ENCODE measurements at regions not wholly inside any gene's neighbourhood (a gene's known extent, or its start where the extent isn't known, plus 50 kb on each side); places are given as distances from the start of the nearest gene placed in this dataset.

DNA sequence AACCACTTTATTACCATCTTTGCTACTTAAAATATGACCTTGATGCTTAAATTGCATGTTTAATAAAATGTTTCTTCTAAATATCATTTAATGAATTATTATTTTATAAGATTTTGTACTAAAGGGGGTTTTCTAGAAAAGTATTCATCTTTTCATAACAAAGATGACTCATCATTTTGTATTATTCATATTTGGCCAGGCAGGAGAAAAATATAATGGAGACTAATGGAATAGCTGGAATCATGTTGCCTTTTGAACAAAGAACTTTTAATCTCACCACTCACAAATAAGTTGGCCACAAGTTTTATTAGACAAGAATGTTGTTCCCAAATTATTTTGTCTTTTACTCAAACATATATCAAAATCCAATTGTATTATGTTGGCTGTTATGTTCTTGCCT is 882.4 kb downstream of the DSC3 start:
- H3K4me1 ChIP-seq (ENCODE audit: control insufficient read depth in 2 of 3, insufficient read depth in 2 of 3, low read depth in 1 of 3, low read length in 3 of 3) = no peaks in the 10 kb centered on the region
- H3K4me3 ChIP-seq (ENCODE audit: low read length in 3 of 3) = no peak overlapping the region
- H3K27me3 ChIP-seq (ENCODE audit: control insufficient read depth, insufficient read depth, low read length) = no peaks in the 10 kb centered on the region
- DNase-seq (no peak), FAIRE-seq (no peak)
- TF ChIP-seq, protein P1, sequence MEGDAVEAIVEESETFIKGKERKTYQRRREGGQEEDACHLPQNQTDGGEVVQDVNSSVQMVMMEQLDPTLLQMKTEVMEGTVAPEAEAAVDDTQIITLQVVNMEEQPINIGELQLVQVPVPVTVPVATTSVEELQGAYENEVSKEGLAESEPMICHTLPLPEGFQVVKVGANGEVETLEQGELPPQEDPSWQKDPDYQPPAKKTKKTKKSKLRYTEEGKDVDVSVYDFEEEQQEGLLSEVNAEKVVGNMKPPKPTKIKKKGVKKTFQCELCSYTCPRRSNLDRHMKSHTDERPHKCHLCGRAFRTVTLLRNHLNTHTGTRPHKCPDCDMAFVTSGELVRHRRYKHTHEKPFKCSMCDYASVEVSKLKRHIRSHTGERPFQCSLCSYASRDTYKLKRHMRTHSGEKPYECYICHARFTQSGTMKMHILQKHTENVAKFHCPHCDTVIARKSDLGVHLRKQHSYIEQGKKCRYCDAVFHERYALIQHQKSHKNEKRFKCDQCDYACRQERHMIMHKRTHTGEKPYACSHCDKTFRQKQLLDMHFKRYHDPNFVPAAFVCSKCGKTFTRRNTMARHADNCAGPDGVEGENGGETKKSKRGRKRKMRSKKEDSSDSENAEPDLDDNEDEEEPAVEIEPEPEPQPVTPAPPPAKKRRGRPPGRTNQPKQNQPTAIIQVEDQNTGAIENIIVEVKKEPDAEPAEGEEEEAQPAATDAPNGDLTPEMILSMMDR (IDR thresholded peaks at IDR 0.05; ENCODE audit: borderline replicate concordance, extremely low read depth, insufficient read depth) = no peak
- H3K27ac ChIP-seq (ENCODE audit: low read depth in 2 of 2, low read length in 2 of 2) = no peak overlapping the region
- H3K9me3 ChIP-seq (ENCODE audit: control insufficient read depth in 2 of 3, insufficient read depth in 1 of 3, low read length in 3 of 3) = no peaks in the 10 kb centered on the region
- H3K9ac ChIP-seq (ENCODE audit: low read length in 3 of 3) = no peak overlapping the region
- no peaks in the 10 kb centered on the region for H3K36me3 ChIP-seq (ENCODE audit: control insufficient read depth in 2 of 3, insufficient read depth in 3 of 3, low read length in 3 of 3)
- intact Hi-C loops (cut with DNase I) = no loop called here

DNA sequence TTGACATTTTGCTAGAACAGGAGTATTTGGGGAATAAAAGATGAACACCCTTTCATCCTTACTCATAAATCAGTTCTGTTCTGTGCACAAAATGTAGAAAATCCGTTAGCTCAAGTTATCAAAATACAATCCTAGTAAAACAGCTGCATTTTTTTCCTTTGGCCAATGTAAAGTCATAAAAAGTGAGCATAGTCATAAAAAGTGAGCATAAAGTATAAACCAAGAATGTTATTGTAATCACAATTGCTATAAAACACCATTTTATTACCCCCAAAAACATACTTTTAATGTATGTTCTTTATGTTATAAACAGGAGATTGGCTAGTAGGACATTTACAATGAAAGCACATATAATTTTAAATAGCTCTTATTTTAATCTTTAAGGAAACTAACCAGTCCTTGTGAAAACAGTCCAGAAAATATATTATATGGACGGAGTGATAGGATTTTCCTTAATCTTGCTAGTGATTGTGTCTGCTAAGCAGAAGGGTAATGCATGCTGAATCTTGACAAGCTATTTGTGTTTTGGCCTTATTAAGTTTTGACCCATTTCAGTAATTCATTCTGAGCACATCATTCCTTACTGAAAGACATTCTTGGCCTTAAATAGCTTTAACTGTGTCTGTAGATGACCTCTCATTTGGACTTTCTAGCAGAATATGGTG is 891.8 kb downstream of the DSC3 start:
- intact Hi-C loops (cut with DNase I) = no loop called here
- no peak overlapping the region for H3K4me3 ChIP-seq (ENCODE audit: low read length in 3 of 3)
- no peak for FAIRE-seq
- H3K36me3 ChIP-seq (ENCODE audit: control insufficient read depth in 2 of 3, insufficient read depth in 3 of 3, low read length in 3 of 3) = no peaks in the 10 kb centered on the region
- H3K4me1 ChIP-seq (ENCODE audit: control insufficient read depth in 2 of 3, insufficient read depth in 2 of 3, low read depth in 1 of 3, low read length in 3 of 3) = no peaks in the 10 kb centered on the region
- H3K9ac ChIP-seq (ENCODE audit: low read length in 3 of 3) = no peak overlapping the region
- H3K27me3 ChIP-seq (ENCODE audit: control insufficient read depth, insufficient read depth, low read length) = no peaks in the 10 kb centered on the region
- no peak overlapping the region for H3K27ac ChIP-seq (ENCODE audit: low read depth in 2 of 2, low read length in 2 of 2)
- TF ChIP-seq, protein P1 (IDR thresholded peaks at IDR 0.05; ENCODE audit: borderline replicate concordance, extremely low read depth, insufficient read depth) = no peak
- no peaks in the 10 kb centered on the region for H3K9me3 ChIP-seq (ENCODE audit: control insufficient read depth in 2 of 3, insufficient read depth in 1 of 3, low read length in 3 of 3)
- DNase-seq = peak in 2 of 5 donors; percentile 66 to 87

DNA sequence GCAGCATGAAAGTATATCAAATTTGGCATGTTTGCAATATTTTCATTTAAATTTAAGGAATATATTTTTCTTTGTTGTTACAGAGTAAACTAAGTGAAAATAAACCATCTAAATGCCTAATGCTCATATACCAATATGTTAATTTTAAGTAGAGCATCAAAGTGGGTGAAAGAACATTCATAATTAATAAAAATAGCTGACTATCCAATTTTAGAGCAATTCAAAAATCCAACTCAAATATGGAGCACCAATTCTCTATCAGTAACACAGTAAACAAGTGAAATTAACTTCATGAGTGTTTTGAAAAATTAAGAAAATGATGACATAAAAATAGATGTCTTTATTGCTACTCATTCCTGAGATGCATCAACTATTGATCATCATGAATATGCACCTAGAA is 893.0 kb downstream of the DSC3 start:
- H3K27me3 ChIP-seq (ENCODE audit: control insufficient read depth, insufficient read depth, low read length) = no peaks in the 10 kb centered on the region
- intact Hi-C loops (cut with DNase I) = no loop called here
- FAIRE-seq (no peak), DNase-seq (no peak)
- H3K9me3 ChIP-seq (ENCODE audit: control insufficient read depth in 2 of 3, insufficient read depth in 1 of 3, low read length in 3 of 3) = no peaks in the 10 kb centered on the region
- H3K27ac ChIP-seq (ENCODE audit: low read depth in 2 of 2, low read length in 2 of 2) = no peak overlapping the region
- no peak overlapping the region for H3K9ac ChIP-seq (ENCODE audit: low read length in 3 of 3)
- no peak overlapping the region for H3K4me3 ChIP-seq (ENCODE audit: low read length in 3 of 3)
- TF ChIP-seq, protein P1 (IDR thresholded peaks at IDR 0.05; ENCODE audit: borderline replicate concordance, extremely low read depth, insufficient read depth) = no peak
- no peaks in the 10 kb centered on the region for H3K4me1 ChIP-seq (ENCODE audit: control insufficient read depth in 2 of 3, insufficient read depth in 2 of 3, low read depth in 1 of 3, low read length in 3 of 3)
- no peaks in the 10 kb centered on the region for H3K36me3 ChIP-seq (ENCODE audit: control insufficient read depth in 2 of 3, insufficient read depth in 3 of 3, low read length in 3 of 3)

DNA sequence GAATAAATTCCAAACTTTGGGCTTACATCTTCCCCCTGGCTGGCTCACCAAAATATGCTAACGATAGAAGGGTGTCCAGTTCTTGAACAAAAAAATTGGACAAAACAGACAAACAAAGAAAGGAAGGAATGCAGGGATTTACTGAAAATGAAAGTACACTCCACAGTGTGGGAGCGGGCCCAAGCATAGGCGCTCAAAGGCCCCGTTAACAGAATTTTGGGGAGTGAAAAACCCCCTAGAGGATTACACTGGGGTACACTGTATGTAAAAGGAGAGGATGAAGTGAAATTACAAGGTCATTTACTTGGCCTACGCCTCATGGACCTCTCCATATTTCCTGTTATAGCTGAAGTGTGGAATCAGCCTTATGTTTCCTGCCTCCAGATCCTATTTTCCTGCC is 899.7 kb downstream of the DSC3 start:
- Histone ChIP-seq H3K27me3 (ENCODE audit: control insufficient read depth, insufficient read depth, low read length) (no peaks in the 10 kb centered on the region), H3K36me3 (ENCODE audit: control insufficient read depth in 2 of 3, insufficient read depth in 3 of 3, low read length in 3 of 3) (no peaks in the 10 kb centered on the region), H3K27ac (ENCODE audit: low read depth in 2 of 2, low read length in 2 of 2) (no peak overlapping the region), H3K9ac (ENCODE audit: low read length in 3 of 3) (no peak overlapping the region), H3K4me3 (ENCODE audit: low read length in 3 of 3) (no peak overlapping the region), H3K4me1 (ENCODE audit: control insufficient read depth in 2 of 3, insufficient read depth in 2 of 3, low read depth in 1 of 3, low read length in 3 of 3) (no peaks in the 10 kb centered on the region), H3K9me3 (ENCODE audit: control insufficient read depth in 2 of 3, insufficient read depth in 1 of 3, low read length in 3 of 3) (no peaks in the 10 kb centered on the region)
- FAIRE-seq (no peak), DNase-seq (no peak)
- TF ChIP-seq, protein P1 (IDR thresholded peaks at IDR 0.05; ENCODE audit: borderline replicate concordance, extremely low read depth, insufficient read depth) = no peak
- intact Hi-C loops (cut with DNase I) = no loop called here
